Stimulated activated CD8-positive, alpha-beta memory T cell treated with anti-CD3 and anti-CD28 coated beads, Interleukin-15, amount 100 ng/mL, for 24 hours (primary cell): ENCODE measurements at regions not wholly inside any gene's neighbourhood (a gene's known extent, or its start where the extent isn't known, plus 50 kb on each side); places are given as distances from the start of the nearest gene placed in this dataset.
A peak's percentile ranks its signal among the peaks of the same experiment; 100 is the strongest.

Source experiments
- DNase-seq: peaks from one replicate; pipeline ENCODE4 v3.0.0-alpha.2; 2020; ENCODE audit warnings: low read depth

DNA sequence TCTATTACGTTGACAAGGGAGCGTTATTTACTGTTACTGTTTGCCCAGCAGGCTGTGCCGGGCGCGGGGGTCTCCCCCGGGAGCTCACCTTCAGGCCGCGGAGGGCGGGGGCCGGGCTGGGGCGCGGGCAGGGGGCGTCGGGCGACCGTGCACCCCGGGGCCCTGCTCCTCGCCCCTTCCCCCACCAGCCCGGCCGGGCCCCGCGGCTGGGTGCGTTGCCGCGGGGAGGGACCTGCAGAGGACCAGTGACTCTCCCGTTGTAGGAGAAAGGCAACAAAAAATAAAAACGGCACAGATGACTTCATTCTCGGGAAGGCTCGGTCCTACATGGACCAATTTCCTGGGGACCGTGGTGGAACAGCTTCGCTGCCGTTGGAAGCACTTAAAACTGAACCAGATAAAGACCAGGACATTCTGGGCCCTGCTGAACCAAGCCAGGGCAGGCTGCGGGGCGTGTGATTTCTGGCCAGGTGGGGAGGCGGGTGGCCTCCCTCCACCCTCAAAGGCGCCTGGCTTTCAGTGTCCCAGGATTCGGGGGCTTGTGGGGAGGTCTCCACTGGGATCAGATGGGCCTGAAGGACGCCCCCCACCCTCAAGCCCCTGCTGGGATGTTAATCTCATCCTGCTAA lies 57.4 kb downstream of the IGLL1 start:
- no peak for DNase-seq

DNA sequence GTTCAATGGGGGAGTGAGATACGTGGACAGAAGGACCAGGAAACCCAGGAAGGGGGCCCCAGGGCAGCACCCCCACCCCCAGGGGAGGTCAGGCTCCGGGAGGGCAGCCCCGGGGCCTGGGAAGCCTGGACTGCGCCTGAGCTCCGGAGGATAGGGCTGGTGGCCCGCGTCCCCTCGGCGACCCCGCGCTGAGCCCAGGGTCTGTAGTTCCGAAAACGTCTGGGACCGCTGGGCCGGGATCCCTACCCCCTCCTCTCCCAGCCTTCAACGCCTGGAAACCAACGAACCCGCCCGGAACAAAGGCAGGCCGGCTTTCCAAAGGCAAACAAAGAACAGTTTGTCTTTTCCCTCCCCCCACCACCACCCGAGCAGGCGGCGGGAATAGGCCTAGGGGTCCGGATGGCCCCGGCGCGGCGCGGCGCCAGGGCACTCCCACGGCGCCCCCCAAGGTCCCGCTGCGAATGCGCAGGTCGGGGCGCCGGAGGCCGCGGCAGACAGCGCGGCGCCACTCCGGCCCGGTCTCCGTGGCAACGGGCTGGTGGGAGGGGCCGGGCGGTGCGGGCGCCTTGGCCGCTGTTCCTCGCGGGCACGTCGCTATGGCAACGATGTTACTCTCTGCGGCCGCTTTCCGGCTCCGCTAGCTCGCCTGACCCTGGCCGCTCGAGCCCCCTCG lies 58.5 kb downstream of the IGLL1 start:
- DNase-seq = peak; percentile 50

DNA sequence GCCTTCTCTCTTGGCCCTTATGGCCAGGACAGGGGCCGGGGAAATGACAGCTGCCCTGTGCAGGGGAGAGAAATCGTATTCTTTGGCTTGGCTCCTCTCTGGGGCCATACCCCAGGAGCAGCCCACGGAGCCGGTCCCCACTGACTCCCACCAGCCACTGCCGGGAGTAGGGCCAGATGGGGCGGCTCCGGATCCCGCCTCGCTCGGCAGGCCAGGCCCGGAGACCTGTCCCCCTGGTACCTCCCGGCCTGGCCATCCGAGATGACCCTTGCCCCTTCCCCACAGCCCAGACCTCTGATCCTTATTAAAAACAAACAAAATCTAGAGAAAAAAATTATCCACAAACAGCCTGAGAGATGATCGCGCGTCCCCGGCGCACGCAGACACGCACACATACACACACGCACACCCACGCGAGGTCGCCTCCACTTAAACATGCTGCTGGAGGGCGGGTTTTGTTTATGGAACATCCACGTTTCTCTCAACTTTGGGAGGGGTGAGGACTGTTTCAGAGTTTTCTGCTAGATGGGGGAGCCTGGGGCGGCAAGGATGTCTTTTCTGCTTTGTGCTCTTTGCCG lies 59.1 kb downstream of the IGLL1 start:
- no peak for DNase-seq

DNA sequence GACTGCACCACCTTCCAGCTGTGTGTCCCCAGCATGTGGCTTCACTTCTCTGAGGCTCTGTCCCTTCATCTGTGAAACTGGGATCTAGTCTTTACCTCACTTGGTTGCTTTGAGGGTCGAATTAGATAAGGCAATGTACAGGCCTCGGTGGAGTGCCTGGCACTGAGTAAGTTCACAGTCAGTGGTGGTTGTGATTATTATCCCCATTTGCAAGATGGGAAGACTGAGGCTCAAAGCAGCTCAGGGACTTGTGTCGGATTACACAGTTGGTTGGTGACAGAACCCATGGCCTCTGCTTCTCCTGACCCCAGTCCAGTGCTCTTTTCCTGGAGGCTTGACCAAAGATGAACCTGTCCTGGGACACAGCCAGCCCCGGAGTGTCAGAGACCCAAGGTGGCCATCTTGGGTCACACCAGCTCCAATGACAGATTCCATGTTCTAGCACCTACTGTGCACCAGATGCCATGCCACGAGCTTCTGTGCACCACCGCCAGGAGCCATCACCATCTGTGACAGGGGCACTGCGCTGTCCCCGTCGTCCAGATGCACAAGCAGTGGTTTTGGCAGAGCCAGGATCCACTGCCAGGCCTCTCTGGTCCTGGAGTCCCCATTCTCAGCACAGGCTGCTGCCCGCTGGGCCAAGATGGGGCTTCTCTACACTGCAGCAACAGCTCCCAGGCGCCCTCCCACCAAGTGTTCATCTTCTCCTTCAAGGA lies 60.5 kb downstream of the IGLL1 start:
- no peak for DNase-seq

GRCh38 chr22:23518376-23519187 lies 61.5 kb downstream of the IGLL1 start:
- no peak for DNase-seq

GRCh38 chr22:23517804-23518375 lies 62.2 kb downstream of the IGLL1 start:
- DNase-seq = no peak

GRCh38 chr22:23516304-23516703 lies 63.8 kb downstream of the IGLL1 start:
- DNase-seq = no peak

- DNase-seq = no peak
These were observed 65.6 kb downstream of the IGLL1 start for GRCh38 chr22:23514322-23515038.

DNA sequence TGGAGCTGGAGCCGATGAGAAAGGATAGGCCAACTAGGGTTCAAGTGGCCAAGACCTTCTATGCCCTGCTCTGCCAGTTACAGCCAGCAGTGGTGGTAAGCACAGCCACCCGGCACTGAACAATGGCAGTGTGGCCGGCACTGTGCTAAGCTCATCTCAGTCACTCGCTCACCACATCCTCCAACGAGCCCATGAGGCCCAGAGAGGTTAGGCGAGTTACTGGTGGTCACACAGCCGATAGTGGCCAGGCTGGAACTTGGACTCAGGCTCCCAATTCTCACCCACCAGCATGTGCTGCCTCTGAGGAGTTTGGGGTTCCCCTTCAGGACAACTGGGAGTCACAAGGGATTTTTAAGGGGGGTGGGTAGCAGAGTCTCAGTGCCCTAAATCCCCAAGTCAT lies 66.4 kb downstream of the IGLL1 start:
- DNase-seq = no peak

DNA sequence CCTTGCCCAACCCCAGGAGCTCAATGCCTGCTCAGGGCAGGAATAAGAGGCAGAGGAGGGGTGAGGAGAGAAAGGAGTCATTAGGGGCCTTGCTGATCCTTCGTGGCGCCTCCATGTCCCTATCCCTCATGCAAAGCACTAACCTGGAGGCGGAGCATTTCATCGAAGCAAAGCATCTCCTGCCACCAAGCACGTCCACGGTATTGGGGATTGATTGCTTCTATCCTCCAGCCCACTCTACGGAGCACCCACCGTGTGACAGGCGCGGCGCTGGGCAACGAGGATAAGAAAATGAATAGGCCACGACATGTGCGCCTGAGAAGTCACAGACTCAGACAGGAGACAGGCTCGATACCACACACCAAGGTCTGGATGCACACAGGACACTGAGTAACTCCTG lies 67.0 kb downstream of the IGLL1 start:
- no peak for DNase-seq

DNA sequence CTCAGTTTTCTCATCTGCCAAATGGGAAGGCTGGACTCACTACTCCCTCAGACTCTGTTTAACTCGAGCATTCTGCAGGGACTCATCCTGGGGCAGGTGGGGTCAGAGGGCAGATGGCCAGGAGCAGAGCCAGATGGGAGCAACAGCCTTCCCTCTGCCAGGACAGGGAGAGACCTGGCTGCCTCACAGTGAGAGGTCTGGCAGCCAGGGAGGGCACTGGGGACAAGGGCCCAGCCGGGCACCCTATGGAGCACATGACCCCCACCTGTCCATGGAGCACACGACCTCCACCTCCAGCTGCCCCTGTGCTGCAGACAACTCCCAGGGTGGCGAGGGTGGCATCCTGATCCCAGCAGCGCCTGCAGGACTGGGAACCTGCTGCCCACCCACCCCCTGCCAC lies 67.4 kb downstream of the IGLL1 start:
- DNase-seq = no peak

DNA sequence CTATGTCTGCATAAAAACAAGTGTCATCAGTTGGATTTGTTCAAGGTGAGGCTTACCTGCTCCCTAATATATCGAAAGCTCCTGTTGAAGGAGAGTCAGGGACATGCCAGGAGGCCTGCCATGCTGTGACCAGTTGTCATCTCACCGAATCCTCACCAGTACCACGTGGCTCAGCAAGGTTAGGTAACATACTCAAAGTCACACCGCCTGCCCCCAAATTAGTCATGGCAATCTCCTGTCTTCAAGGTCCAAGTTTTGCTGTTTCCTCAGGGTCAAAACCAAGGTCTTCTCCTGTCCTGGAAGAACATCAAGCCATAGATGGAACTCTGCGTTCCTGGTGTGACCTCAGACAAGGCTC lies 67.8 kb downstream of the IGLL1 start:
- no peak for DNase-seq

- DNase-seq = no peak
These were observed 68.3 kb downstream of the IGLL1 start for GRCh38 chr22:23511627-23512347.

DNA sequence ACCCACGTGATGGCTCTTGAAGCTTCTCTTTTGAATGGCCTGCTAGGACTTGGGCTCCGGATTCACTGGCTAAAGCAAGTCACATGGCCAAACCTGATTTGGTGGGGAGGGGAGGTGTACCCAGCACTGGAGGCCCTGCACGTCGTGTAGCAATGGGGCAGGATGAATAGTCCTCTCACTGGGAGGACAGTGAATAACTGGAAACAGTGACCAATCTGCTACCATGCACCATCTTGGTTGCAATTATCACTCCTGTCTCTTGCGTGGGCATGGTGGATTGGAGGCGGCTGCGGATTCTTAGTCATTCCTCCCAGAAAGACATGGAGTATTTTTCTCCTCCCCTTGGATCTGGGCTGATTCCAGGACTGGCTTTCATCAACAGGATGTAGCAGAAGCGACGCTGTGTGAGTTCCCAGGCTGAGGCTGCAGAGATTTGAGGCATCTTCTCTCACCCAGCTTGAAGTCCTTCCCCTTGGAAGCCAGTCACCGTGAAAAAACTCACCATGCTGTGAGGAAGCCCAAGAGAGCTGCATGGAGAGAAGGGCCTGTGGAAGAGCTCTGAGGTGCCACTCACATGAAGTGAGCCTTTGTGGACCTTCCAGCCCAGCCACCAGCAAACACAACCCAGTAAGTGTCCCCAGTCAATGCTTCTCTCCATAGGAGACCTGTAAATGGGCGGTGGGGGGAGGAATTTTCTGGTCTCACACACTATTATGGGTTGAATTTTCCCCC lies 70.4 kb downstream of the IGLL1 start:
- no peak for DNase-seq

- DNase-seq = no peak
These were observed 75.6 kb downstream of the IGLL1 start for GRCh38 chr22:23504516-23504915.

- DNase-seq = no peak
These were observed 76.2 kb downstream of the IGLL1 start for GRCh38 chr22:23503736-23504440.

DNA sequence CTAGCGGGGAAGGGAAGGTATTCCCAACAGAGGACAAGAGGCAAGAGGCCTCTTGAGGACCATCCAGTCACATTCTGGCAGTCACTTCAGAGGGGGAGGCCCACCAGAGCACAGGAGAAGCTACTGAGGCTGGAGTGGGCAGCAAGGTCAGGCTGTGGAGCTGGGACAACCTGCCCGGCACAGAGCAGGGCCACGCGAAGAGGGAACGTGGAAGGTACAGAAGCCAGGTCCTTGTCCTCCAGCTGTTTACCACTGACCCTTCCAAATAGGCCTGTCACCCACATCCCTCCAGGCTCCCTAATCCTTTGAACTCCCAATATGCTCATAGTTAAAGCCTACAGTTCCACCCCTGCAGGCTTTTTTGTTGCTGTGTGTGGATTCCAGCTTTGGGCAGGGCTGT lies 76.9 kb downstream of the IGLL1 start:
- DNase-seq = no peak

DNA sequence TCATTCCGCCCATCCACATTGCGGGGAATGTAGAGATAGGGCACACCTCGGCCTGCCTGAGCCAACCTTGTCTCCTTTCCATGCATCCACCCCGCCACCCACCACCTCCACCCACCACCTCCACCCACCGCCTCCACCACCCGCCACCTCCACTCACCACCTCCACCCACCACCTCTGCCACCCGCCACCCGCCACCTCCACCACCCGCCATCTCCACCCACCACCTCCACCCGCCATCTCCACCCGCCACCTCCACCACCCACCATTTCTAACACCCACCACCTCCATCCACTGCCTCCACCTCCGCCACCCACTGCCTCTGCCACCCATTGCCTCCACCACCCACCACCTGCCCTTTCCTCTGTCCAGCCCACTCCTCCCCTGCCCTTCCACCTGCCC lies 78.4 kb downstream of the IGLL1 start:
- no peak for DNase-seq

DNA sequence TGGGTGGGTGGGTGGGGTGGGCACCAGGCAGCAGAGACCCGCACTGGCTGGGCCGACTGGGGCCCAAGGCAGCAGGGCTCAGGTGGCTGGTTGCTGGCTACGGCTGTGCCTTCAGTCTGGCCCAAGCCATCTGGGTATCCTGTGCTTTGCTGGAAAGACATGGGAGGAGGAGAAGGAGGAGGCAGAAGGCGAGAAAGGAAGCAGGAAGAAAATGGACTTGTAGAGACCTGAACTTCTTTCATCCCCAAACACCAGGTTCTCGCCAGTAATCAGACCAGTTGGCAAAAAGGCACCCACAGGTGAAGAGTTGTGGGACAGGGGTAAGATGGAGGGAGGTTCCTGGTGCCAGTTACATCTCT lies 78.8 kb downstream of the IGLL1 start:
- no peak for DNase-seq
